Keratinocyte (primary cell): ENCODE measurements at regions not wholly inside any gene's neighbourhood (a gene's known extent, or its start where the extent isn't known, plus 50 kb on each side); places are given as distances from the start of the nearest gene placed in this dataset.

ENCODE experiments used
- DNase-seq: peaks from one replicate; pipeline ENCODE4 v3.0.0-alpha.2; 2011; ENCODE audit warnings: low read depth, missing footprints, low spot score
- FAIRE-seq: peaks from 2 replicates; lab custom pipeline; 2011; peaks lifted over from hg19 to GRCh38; lab: Jason Lieb, UNC
- H2AFZ ChIP-seq: 2 replicates; pipeline ENCODE4 v1.6.0; 2012; ENCODE audit warnings: low read length, control low read depth, inconsistent platforms; ENCODE audit not compliant: control insufficient read depth
- H3K27ac ChIP-seq: 2 replicates; pipeline ENCODE4 v1.5.1; 2011; ENCODE audit warnings: low read length; ENCODE audit not compliant: control insufficient read depth, insufficient read depth
- H3K27me3 ChIP-seq: 3 replicates; pipeline ENCODE4 v1.6.0; 2011; ENCODE audit warnings: low read length; ENCODE audit not compliant: control insufficient read depth, insufficient read depth; ENCODE audit errors: extremely low read depth
- H3K36me3 ChIP-seq, 2 experiments: 2 replicates in 1 of 2; 3 replicates in 1 of 2; pipeline ENCODE4 v1.5.1; 2011; ENCODE audit warnings: low read length in 2 of 2, mild to moderate bottlenecking in 1 of 2; ENCODE audit not compliant: control insufficient read depth in 2 of 2, insufficient read depth in 2 of 2; ENCODE audit errors: extremely low read depth in 1 of 2
- H3K4me1 ChIP-seq: 3 replicates; pipeline ENCODE4 v1.5.1; 2011; ENCODE audit warnings: low read length; ENCODE audit not compliant: control insufficient read depth, insufficient read depth; ENCODE audit errors: extremely low read depth
- H3K4me2 ChIP-seq: 3 replicates; pipeline ENCODE4 v1.6.0; 2011; ENCODE audit warnings: low read depth, low read length; ENCODE audit not compliant: control insufficient read depth, insufficient read depth; ENCODE audit errors: extremely low read depth
- H3K4me3 ChIP-seq, 3 experiments: fragments of 200-600 bp in 1 of 3; sonication (generic) in 1 of 3; 2 replicates in 2 of 3; 3 replicates in 1 of 3; pipeline ENCODE4 v1.5.1; 2011 to 2016; ENCODE audit warnings: low read length in 3 of 3, mild to moderate bottlenecking in 3 of 3, control low read depth in 2 of 3, inconsistent platforms in 1 of 3, low read depth in 1 of 3, mixed read lengths in 1 of 3, mixed run types in 1 of 3, moderate library complexity in 1 of 3; ENCODE audit not compliant: control insufficient read depth in 2 of 3, insufficient read depth in 2 of 3; ENCODE audit errors: extremely low read depth in 1 of 3
- H3K79me2 ChIP-seq: 2 replicates; pipeline ENCODE4 v1.6.0; 2012; ENCODE audit warnings: low read length; ENCODE audit not compliant: control insufficient read depth, insufficient read depth
- H3K9ac ChIP-seq: 3 replicates; pipeline ENCODE4 v1.6.0; 2011; ENCODE audit warnings: low read length; ENCODE audit not compliant: control insufficient read depth, insufficient read depth; ENCODE audit errors: extremely low read depth
- H3K9me1 ChIP-seq: 3 replicates; pipeline ENCODE4 v1.6.0; 2011; ENCODE audit warnings: low read length; ENCODE audit not compliant: control insufficient read depth, insufficient read depth; ENCODE audit errors: extremely low read depth
- H3K9me3 ChIP-seq: 2 replicates; pipeline ENCODE4 v1.5.1; 2012; ENCODE audit warnings: low read depth, low read length; ENCODE audit not compliant: control insufficient read depth
- H4K20me1 ChIP-seq: 3 replicates; pipeline ENCODE4 v1.6.0; 2011; ENCODE audit warnings: low read length; ENCODE audit not compliant: control insufficient read depth, insufficient read depth; ENCODE audit errors: extremely low read depth
- EZH2 ChIP-seq: IDR thresholded peaks from one replicate; pipeline ENCODE4 v1.6.1; 2012; ENCODE audit warnings: inconsistent platforms, mild to moderate bottlenecking, low read length, moderate library complexity
- dilution Hi-C: fragments of 300-500 bp; cut with MboI; formaldehyde crosslinking; loops from one replicate; pipeline ENCODE4 v1.7.0; 2020; ENCODE audit warnings: low sequenced_read_pairs; ENCODE audit not compliant: extremely low pct_ligation_motif_present
- TF ChIP-seq, protein P1 (sequence below), 3 experiments: IDR thresholded peaks in 1 of 3; conservative IDR thresholded peaks in 1 of 3; optimal IDR thresholded peaks in 1 of 3; 2 replicates in 2 of 3; 3 replicates in 1 of 3; pipeline versions ENCODE3 to v1.5.1; 2011; ENCODE audit warnings: low read length in 3 of 3, mild to moderate bottlenecking in 3 of 3, moderate library complexity in 2 of 3, control low read depth in 1 of 3, inconsistent platforms in 1 of 3; ENCODE audit not compliant: insufficient read depth in 2 of 3; ENCODE audit errors: extremely low read depth in 1 of 3

GRCh38 chr1:87903242-87903641 lies 574.6 kb downstream of the LMO4 start:
- Histone ChIP-seq H3K36me3 (no peaks in the 10 kb centered on the region), H4K20me1 (no peaks in the 10 kb centered on the region), H3K27ac (no peak overlapping the region), H3K79me2 (no peaks in the 10 kb centered on the region), H3K4me1 (no peaks in the 10 kb centered on the region), H3K9ac (no peak overlapping the region), H3K9me1 (no peaks in the 10 kb centered on the region), H3K4me3 (no peak overlapping the region), H2AFZ (no peak overlapping the region), H3K27me3 (no peaks in the 10 kb centered on the region), H3K4me2 (no peak overlapping the region), H3K9me3 (no peaks in the 10 kb centered on the region)
- TF ChIP-seq EZH2: no peak
- TF ChIP-seq, protein P1, sequence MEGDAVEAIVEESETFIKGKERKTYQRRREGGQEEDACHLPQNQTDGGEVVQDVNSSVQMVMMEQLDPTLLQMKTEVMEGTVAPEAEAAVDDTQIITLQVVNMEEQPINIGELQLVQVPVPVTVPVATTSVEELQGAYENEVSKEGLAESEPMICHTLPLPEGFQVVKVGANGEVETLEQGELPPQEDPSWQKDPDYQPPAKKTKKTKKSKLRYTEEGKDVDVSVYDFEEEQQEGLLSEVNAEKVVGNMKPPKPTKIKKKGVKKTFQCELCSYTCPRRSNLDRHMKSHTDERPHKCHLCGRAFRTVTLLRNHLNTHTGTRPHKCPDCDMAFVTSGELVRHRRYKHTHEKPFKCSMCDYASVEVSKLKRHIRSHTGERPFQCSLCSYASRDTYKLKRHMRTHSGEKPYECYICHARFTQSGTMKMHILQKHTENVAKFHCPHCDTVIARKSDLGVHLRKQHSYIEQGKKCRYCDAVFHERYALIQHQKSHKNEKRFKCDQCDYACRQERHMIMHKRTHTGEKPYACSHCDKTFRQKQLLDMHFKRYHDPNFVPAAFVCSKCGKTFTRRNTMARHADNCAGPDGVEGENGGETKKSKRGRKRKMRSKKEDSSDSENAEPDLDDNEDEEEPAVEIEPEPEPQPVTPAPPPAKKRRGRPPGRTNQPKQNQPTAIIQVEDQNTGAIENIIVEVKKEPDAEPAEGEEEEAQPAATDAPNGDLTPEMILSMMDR (optimal IDR thresholded peaks at IDR 0.05 in 1 of 3, IDR thresholded peaks at IDR 0.05 in 1 of 3, conservative IDR thresholded peaks at IDR 0.05 in 1 of 3; ENCODE audit: extremely low read depth in 1 of 3, insufficient read depth in 2 of 3, low read length in 3 of 3): no peak
- DNase-seq: no peak
- dilution Hi-C loops: no loop called here
- no peak for FAIRE-seq

DNA sequence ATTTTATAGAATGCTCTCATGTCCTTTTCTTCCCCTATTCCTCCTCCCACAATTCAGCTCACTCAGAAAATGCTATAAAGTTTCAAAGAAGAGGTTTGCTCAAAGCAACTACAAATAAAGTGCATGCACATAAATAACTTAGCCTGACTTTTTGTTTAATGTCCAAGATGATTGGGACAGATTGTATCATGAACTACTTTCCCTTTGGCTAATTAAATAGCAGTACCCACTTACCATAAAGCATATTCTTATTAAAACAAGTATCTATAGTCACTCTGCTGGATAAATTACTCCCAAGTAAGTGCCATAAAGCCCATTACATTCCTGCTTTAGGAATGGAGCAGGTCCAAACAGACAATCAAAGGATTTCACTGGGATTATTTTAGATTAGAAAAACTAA lies 576.0 kb downstream of the LMO4 start:
- Histone ChIP-seq H3K36me3 (no peaks in the 10 kb centered on the region), H3K4me1 (no peaks in the 10 kb centered on the region), H3K4me3 (no peak overlapping the region), H3K27ac (no peak overlapping the region), H3K4me2 (no peak overlapping the region), H3K9ac (no peak overlapping the region), H3K79me2 (no peaks in the 10 kb centered on the region), H2AFZ (no peak overlapping the region), H3K27me3 (no peaks in the 10 kb centered on the region), H3K9me3 (no peaks in the 10 kb centered on the region), H4K20me1 (no peaks in the 10 kb centered on the region), H3K9me1 (no peaks in the 10 kb centered on the region)
- dilution Hi-C loops: no loop called here
- no peak for FAIRE-seq
- no peak for DNase-seq
- TF ChIP-seq, protein P1 (optimal IDR thresholded peaks at IDR 0.05 in 1 of 3, IDR thresholded peaks at IDR 0.05 in 1 of 3, conservative IDR thresholded peaks at IDR 0.05 in 1 of 3; ENCODE audit: extremely low read depth in 1 of 3, insufficient read depth in 2 of 3, low read length in 3 of 3): no peak
- no peak for TF ChIP-seq EZH2
